GM18511 (cell line): ENCODE measurements at regions not wholly inside any gene's neighbourhood (a gene's known extent, or its start where the extent isn't known, plus 50 kb on each side); places are given as distances from the start of the nearest gene placed in this dataset.

Experiments
- ATAC-seq: cut with Tn5 transposase; IDR thresholded peaks from one replicate; pipeline ENCODE4 v1.9.1; 2021; ENCODE audit warnings: mild to moderate bottlenecking, moderate library complexity; ENCODE audit not compliant: unreplicated experiment

GRCh38 chr9:87236546-87236945, 261.1 kb upstream of the DAPK1 start:
- ATAC-seq = no peak

- ATAC-seq = no peak
Observed at GRCh38 chr9:87237336-87237735, 260.3 kb upstream of the DAPK1 start.

DNA sequence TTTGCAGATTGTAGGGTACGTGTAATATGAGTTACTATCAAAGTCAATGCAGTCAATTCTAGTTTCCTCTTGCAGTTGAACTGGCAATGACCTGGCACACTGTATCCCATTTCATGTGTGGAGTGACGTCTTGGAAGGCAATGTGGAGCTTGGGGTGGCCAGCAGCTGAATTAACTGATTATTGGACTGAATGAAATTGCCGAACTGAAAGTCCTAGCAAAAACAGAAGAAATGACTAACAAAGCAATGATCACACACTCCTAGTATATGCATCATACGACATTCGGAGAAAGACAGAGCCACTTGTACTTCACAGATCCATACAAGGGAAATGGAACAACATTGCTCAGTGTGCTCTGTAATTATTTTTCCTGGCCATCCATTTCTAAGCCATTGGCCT, 259.1 kb upstream of the DAPK1 start:
- no peak for ATAC-seq

- no peak for ATAC-seq
Observed at GRCh38 chr9:87239312-87239711, 258.4 kb upstream of the DAPK1 start.

GRCh38 chr9:87243602-87244001, 254.1 kb upstream of the DAPK1 start:
- ATAC-seq = no peak

DNA sequence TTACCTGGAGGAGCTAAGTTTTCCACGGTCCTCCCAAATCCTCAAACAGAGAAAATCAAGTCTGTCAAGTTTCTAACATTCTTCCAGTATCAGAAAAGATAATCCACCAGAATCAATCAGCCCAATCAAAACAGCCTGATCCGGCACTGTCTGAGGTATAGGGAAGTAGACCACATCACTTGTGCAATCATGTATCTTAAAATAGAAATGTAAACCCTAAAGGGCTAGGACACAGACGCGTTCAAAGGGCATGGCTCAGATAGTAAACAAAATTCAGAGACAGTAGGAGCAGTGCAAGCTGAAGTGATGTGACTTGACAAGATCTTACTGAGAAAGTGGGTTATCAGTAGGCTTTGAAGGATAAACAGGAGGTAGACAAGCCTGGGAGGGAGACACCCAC, 252.4 kb upstream of the DAPK1 start:
- ATAC-seq = no peak

- ATAC-seq = no peak
Observed at GRCh38 chr9:87247097-87247496, 250.6 kb upstream of the DAPK1 start.

GRCh38 chr9:87249029-87249428, 248.6 kb upstream of the DAPK1 start:
- ATAC-seq = no peak

DNA sequence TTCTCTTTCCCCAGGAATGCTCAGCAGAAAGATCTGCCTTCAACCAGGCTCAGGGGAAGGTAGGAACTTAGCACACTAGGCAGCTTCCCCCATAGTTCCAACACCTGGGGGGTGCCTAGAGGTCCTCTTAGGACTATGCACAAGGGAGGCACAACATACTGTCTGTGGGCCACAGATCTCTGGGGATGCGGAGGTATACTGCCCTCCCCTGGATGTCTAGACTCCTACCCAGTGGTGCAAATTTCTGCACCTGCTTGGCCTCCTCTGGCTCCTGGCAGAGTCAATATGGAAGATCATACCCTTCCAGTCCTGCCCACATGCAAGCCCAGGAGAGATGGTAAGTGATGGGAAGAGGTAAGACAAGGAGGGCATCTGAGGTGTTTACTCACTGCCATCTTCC, 247.5 kb upstream of the DAPK1 start:
- no peak for ATAC-seq

GRCh38 chr9:87255431-87256155, 242.1 kb upstream of the DAPK1 start:
- no peak for ATAC-seq

DNA sequence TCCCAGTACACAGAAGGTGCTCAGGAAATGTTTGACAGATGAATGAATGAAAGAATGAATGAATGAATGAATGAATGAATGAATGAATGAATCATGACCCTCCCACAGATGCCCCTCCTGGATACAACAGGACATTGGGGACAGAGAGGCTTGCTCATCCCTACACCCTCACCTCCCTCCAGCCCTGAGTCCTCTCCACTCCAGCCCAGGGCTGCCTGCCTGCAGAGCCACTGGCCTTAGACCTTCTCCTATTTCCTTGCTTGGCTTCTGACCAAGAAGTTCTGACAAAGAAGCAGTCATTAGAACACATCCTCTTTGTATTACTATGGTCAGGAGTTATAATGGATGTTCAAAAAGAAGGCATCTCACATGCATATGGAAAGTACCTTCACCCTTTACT, 240.7 kb upstream of the DAPK1 start:
- no peak for ATAC-seq

DNA sequence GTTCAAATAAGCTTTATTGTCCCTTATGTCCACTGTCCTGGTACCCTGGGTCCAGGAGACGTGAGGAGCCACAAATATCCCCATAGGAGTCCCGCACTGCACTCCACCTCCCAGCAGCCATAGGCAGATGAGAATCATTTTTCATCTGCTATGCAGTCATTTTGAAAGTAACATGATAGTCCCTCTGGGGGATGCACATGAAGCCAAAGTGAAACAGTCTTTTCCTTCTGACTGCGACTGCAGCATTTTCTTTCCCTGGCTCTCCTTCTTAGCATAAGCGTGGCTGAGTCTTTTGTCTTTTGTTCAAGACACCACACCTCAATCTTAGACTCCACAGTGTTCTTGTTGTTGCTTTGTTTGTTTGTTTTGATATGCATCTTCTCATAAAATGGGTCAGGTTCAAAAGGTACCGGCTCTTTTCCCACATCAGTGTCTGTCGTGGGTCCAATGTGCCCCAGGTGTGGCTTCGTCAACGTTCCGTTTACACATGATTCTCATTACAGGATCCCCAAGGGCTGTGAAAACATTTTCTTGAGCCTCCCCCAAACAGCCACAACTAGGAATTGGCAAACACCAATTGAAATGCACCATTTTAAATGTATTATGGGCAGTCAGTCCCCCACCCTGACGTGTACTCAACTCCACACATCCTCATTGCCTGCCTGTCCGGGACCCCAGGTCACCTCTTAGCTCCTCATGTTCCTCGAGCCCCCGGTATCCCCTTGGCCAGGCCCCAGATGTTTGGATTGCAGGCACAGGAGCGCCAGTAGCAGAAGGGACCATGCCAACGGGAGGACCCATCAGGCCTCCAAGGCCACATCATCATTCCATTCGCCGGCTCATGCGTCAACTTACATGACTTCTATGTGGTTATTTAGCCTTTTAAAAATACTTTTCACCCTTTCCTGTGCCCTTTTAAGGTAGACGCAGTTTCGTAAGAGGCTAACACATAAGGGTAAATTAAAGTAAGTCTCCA, 237.8 kb upstream of the DAPK1 start:
- ATAC-seq = no peak

DNA sequence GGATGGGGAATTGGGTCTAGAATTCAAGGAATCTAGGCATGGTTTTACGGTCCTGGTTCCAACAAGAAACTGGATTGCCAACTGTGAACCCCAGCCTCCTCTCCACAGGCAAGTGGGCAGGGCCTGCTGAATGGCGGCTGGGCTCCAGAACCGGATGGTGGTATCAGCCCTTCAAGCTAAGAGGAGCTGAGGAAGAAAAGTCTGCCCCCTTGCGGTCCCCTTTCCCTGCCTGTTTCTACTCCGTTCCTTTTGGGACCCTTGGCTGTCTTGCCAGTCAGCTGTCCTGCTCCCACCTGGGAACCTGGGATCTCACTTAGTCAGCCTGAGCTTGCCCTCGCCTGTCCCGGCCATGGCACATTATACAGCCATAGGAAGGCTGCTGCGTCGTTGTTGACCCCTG, 234.4 kb upstream of the DAPK1 start:
- no peak for ATAC-seq

GRCh38 chr9:87266697-87267096, 231.0 kb upstream of the DAPK1 start:
- no peak for ATAC-seq

DNA sequence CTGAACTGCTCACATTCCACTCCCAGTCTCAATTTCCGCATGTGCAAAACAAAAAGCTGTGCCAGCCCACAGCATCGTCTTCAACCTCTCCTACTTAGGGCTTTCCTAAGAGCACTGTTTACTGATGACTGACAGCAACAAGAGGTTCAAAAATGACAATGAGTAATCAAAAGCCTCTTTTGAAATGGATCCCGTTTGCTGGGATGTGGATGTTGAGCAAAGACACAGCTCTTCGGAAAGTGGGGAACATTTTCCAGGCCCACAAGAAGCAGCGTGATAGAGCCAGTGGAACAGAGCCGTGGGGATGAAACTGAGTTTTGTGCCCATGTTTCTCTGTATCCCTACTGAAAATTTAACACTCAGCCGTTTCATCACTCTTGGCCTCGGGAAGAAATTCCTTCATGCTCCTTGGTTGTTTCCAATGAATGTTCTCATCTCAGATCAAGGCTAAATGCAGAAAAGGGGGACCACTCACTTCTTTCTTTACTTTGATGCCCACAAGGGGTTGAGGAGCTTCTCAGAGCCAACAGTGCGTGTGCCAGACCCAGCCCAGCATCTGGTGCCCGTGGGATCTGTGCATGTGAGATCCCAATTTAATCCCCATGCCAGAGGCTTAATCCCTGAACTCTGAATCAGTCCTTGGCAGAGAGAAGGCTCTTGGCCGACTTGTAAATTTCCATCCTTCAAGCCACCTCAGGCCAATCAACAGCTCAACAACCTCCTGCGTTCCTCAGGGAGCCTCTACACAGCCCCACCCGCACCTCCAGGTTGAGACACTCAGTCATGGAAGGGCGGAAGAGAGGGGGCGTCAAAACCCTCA, 230.2 kb upstream of the DAPK1 start:
- no peak for ATAC-seq

- no peak for ATAC-seq
Observed at GRCh38 chr9:87269296-87270176, 228.1 kb upstream of the DAPK1 start.

DNA sequence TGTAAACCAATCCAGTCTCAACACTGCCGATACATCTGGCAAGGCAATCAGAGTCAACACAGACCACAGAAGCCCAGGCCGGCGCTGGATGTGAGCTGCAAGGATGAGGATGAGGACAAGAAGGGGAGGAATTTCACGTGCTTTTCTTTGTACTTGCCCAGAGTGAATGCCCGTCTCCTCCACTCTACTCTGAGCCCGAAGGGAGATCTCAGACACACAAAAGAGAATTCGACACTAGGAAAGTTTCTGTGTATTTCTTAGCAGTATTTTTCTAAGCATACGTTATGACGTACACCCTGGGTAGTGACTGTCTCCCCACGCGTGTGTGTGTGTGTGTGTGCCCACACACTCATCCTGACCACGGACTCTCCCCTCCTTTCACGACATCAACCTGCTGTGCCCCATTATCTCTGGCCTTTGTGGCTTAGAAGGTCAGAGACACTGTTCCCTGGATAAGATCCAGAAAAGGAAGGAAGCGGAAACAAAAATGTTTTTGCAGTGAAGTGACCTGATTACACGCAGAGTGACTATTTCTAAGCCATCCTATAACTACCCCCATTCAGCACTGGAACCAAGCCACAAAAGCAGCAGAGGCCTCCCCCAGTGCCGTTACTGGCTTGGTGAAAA, 227.3 kb upstream of the DAPK1 start:
- no peak for ATAC-seq

DNA sequence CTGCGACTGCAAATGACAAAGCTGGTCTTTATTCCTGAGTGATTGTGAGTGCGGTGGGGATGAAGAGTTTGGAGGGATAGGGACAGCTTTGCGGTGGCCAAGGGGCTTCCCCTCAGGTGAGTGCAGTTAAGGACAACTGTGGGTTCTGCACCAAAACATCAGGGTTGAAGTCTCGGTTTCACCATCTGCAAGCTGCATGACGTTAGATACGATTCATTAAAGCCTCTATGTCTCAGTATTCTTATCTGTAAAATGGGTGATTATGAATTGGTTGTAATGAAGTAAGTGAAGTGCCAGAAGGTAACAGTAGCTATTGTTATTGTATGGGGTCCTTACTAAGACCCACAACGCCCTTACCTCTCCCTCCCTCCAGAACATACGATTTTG, 226.8 kb upstream of the DAPK1 start:
- no peak for ATAC-seq

- ATAC-seq = no peak
Observed at GRCh38 chr9:87271696-87272477, 225.8 kb upstream of the DAPK1 start.
